ENCODE measurements at regions not wholly inside any gene's neighbourhood (a gene's known extent, or its start where the extent isn't known, plus 50 kb on each side); places are given as distances from the start of the nearest gene placed in this dataset.
A peak's percentile ranks its signal among the peaks of the same experiment; 100 is the strongest.

DNA sequence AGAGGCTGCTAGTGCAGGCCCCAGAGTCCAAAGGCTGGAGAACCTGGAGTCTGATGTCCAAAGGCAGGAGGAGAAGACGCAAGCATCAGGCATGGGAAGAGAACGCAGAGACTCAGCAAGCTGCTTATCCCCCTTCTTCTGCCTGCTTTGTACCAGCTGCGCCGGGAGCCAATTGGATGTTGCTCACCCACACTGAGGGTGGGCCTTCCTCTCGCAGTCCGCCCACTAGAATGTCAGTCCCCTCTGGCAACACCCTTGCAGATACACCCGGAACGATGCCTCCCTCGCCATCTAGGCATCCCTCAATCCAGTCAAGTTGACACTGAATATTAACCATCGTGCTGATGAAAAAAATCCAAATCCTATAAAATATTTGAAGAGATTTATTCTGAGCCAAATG is 141.6 kb downstream of the TWIST2 start:
- peaks cover 0 to 6% of the 10 kb centered on the region in 2 donors for H3K4me1 Mint-ChIP-seq (ENCODE audit: low read depth in 2 of 2)
- H3K27me3 Mint-ChIP-seq = peaks cover 10 to 25% of the 10 kb centered on the region in 2 donors
- no peak overlapping the region for H3K4me3 Mint-ChIP-seq
- no peaks in the 10 kb centered on the region for H3K9me3 Mint-ChIP-seq
- ATAC-seq (peak in 1 of 2 donors; percentile 6), DNase-seq (ENCODE audit: low spot score) (no peak)
- no peak overlapping the region for H3K27ac Mint-ChIP-seq
- H3K36me3 Mint-ChIP-seq = no peaks in the 10 kb centered on the region

DNA sequence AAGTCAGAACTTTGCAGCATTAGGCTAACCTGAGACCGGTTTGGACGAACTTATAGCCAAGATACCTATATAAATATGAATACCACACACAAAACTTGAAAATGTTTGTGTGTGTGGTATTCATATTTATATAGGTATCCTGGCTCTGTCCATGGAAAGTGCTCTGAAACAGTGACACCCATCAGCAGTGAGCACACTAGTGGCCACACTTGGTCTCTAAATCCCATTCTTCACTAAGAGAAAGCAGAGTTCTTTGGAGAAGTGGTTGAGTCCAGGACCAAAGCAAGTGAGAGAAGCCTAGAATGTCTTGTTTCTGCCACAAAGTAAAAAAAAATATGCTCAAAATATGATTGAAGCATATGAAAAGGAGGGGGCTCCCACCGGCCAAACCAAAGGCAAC is 146.5 kb downstream of the TWIST2 start:
- DNase-seq (ENCODE audit: low spot score) (no peak), ATAC-seq (no peak)
- Mint-ChIP-seq H3K4me1 (ENCODE audit: low read depth in 2 of 2) (peaks cover 0 to 8% of the 10 kb centered on the region in 2 donors), H3K36me3 (no peaks in the 10 kb centered on the region), H3K4me3 (no peak overlapping the region), H3K9me3 (no peaks in the 10 kb centered on the region), H3K27me3 (peaks cover 21% of the 10 kb centered on the region in 2 donors), H3K27ac (no peak overlapping the region)

DNA sequence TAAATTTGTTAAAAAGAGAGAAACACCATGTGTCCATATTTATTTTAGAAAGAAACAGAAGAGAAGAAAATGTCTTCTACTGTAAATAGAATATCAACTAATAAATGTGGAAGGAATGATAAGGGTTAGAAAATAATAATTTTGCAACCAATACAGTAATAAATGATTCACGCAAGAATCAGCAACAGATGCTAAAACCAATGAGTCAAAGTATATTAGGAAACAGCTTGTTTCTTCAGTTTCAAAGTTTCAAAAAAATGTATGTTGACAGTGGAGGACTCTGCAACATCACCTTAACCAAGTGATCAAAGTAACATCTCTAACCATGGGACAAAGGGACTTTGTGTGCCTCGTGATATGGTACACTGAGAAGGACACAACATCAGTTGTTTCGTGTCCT is 147.0 kb downstream of the TWIST2 start:
- no peak overlapping the region for H3K27ac Mint-ChIP-seq
- H3K27me3 Mint-ChIP-seq = peaks cover 21% of the 10 kb centered on the region in 2 donors
- no peak overlapping the region for H3K4me3 Mint-ChIP-seq
- ATAC-seq = no peak
- no peaks in the 10 kb centered on the region for H3K36me3 Mint-ChIP-seq
- H3K9me3 Mint-ChIP-seq = no peaks in the 10 kb centered on the region
- DNase-seq (ENCODE audit: low spot score) = no peak
- peaks cover 0 to 8% of the 10 kb centered on the region in 2 donors for H3K4me1 Mint-ChIP-seq (ENCODE audit: low read depth in 2 of 2)

DNA sequence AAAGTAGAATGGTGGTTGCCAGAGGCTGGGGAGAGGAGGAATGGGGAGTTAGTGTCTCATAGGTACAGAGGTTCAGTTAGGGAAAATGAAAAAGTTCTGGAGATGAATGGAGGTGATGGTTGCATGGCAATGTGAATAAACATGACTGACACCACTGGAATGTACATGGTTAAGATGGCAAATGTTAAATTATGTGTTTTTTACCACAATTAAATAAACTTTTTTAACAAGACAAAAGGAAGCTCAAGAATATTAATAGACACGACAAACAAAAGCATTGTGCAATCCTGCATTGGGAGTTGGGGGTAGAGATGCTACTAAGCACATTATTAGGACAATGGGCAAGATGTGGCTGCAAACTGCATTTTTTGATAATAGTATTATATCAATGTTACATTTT is 147.7 kb downstream of the TWIST2 start:
- Mint-ChIP-seq H3K4me3 (no peak overlapping the region), H3K27ac (no peak overlapping the region), H3K9me3 (no peaks in the 10 kb centered on the region)

DNA sequence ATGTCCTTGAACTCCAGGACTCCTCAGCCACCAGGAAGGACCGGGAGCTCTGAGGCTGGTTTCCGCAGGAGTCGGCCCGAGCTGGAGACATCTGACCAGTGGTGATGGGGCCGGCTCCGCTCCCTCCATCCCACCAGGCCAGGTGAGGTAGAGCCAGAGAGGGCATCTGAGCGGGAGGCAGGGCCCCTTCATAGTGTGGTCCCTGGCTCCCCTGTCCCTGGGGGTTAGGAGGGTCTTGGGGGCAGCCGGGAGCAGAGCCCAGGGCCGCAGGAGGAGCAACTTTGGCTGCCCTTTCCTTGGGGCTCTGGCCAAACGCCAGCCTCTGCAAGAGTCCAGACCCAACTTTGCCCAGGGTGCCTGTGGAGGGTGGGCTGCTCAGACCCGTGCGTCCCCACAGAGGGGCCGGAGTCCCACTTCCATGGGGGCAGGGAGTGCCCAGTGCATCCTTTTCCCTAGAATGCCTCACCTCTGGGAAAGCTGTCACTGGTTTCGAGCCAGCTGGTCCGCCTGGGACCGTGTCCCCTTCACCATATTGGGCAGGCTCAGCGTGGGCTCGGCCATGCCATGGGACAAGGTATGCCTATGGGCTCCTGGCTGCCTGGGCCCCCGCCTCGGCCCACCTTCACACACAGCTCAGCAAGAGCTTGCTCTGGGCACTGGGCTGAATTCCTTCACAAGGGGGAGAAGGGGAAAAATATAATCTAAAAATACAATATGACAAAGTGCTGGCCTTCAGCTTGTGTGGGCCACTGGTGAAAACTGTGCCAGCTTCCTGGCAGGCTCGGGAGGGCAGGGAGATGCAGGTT is 148.6 kb downstream of the TWIST2 start:
- ATAC-seq (peak; percentile 32 to 50), DNase-seq (ENCODE audit: low spot score) (no peak)
- Mint-ChIP-seq H3K4me1 (ENCODE audit: low read depth in 2 of 2) (peaks cover 0 to 8% of the 10 kb centered on the region in 2 donors), H3K36me3 (no peaks in the 10 kb centered on the region), H3K27me3 (peaks cover 16 to 17% of the 10 kb centered on the region in 2 donors), H3K4me3 (no peak overlapping the region), H3K27ac (no peak overlapping the region), H3K9me3 (no peaks in the 10 kb centered on the region)

More for the DNA sequence above, 147.7 kb downstream of the TWIST2 start:
- ATAC-seq = no peak
- peaks cover 21% of the 10 kb centered on the region in 2 donors for H3K27me3 Mint-ChIP-seq
- DNase-seq (ENCODE audit: low spot score) = no peak
- H3K36me3 Mint-ChIP-seq = no peaks in the 10 kb centered on the region
- peaks cover 0 to 8% of the 10 kb centered on the region in 2 donors for H3K4me1 Mint-ChIP-seq (ENCODE audit: low read depth in 2 of 2)

- ATAC-seq = no peak
Measured at GRCh38 chr2:238997137-238997390, 149.2 kb downstream of the TWIST2 start.

DNA sequence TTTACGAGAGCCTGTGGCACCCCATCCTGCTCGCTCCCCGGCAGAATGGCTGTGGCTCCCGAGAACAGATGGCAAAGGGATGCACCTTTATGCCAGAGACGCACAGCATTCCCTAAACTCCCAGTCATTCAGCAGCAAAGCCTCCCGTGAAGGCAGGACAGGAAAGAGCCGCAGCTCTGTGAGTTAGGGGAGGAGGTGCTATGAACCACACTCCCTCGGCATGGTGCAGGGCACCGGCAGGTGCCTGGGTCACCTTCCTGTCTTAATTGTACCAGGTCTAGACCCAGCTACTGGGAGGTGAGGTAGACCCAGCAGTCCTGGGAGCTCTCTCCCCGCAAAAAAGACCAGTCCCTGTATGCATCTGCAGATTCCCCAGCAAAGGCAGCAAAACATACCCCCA is 149.8 kb downstream of the TWIST2 start:
- H3K9me3 Mint-ChIP-seq = no peaks in the 10 kb centered on the region
- no peak for ATAC-seq
- peaks cover 20 to 24% of the 10 kb centered on the region in 2 donors for H3K27me3 Mint-ChIP-seq
- H3K27ac Mint-ChIP-seq = no peak overlapping the region
- H3K36me3 Mint-ChIP-seq = no peaks in the 10 kb centered on the region
- H3K4me1 Mint-ChIP-seq (ENCODE audit: low read depth in 2 of 2) = peaks cover 0 to 8% of the 10 kb centered on the region in 2 donors
- no peak for DNase-seq (ENCODE audit: low spot score)
- H3K4me3 Mint-ChIP-seq = no peak overlapping the region

More at GRCh38 chr2:238997137-238997390, 149.2 kb downstream of the TWIST2 start:
- Mint-ChIP-seq H3K36me3 (no peaks in the 10 kb centered on the region), H3K4me3 (no peak overlapping the region), H3K4me1 (ENCODE audit: low read depth in 2 of 2) (peaks cover 0 to 8% of the 10 kb centered on the region in 2 donors), H3K27me3 (peaks cover 17 to 19% of the 10 kb centered on the region in 2 donors), H3K27ac (no peak overlapping the region), H3K9me3 (no peaks in the 10 kb centered on the region)
- DNase-seq (ENCODE audit: low spot score) = no peak

All from natural killer cell treated with Interleukin-12 subunit alpha and Interleukin-12 subunit beta and Interleukin-15 and Interleukin-18, amount 100 ng/mL, for 72 hours (primary cell).